Neutrophil (primary cell): ENCODE measurements at regions not wholly inside any gene's neighbourhood (a gene's known extent, or its start where the extent isn't known, plus 50 kb on each side); places are given as distances from the start of the nearest gene placed in this dataset.

ENCODE experiments used
- H3K27ac ChIP-seq: fragments of 200-600 bp; sonication (generic); 2 replicates; pipeline ENCODE4 v1.5.1; 2016; ENCODE audit warnings: mild to moderate bottlenecking, moderate library complexity
- H3K27me3 ChIP-seq: fragments of 200-600 bp; sonication (generic); 2 replicates; pipeline ENCODE4 v1.6.0; 2016; ENCODE audit warnings: mild to moderate bottlenecking
- H3K36me3 ChIP-seq: fragments of 200-600 bp; sonication (generic); 2 replicates; pipeline ENCODE4 v1.5.1; 2017
- H3K4me1 ChIP-seq, 2 experiments: fragments of 200-600 bp in 1 of 2; sonication (generic) in 1 of 2; 1 replicate in 1 of 2; 2 replicates in 1 of 2; pipeline versions ENCODE4 v1.5.1 to v1.6.1; 2013 to 2016; ENCODE audit warnings: low read depth in 1 of 2, low read length in 1 of 2, mild to moderate bottlenecking in 1 of 2, moderate library complexity in 1 of 2; ENCODE audit not compliant: control insufficient read depth in 1 of 2, insufficient read depth in 1 of 2
- H3K4me3 ChIP-seq, 2 experiments: fragments of 200-600 bp in 1 of 2; sonication (generic) in 1 of 2; 1 replicate in 1 of 2; 2 replicates in 1 of 2; pipeline ENCODE4 v1.5.1; 2013 to 2016; ENCODE audit warnings: low read depth in 1 of 2, low read length in 1 of 2, mild to moderate bottlenecking in 1 of 2, moderate library complexity in 1 of 2
- H3K9me3 ChIP-seq: fragments of 200-600 bp; sonication (generic); 2 replicates; pipeline ENCODE4 v1.5.1; 2016
- TF ChIP-seq, protein P1 (sequence below): fragments of 200-600 bp; sonication (generic); IDR thresholded peaks from 2 replicates; pipeline ENCODE4 v1.5.1; 2016; ENCODE audit warnings: antibody characterized with exemption

DNA sequence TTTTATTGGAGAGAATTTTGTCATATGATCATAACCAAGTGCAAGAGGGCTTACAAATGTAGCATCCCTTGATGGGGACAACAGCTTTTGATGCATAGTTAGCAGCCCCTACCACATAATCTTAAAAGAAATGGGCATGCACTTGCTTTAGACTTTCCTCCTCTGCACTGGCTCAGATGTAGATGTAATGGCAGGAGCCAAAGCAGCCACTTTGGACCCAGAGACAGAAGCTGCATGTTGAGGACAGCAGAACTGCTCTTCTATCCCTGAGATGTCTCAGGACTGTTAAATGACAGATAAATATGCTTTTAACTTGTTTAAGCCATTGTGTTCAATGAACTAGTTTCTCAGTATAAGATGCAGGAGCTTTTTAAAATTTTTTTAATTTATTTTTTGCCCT is 450.7 kb downstream of the TYW1 start:
- Histone ChIP-seq H3K9me3 (no peaks in the 10 kb centered on the region), H3K36me3 (no peaks in the 10 kb centered on the region), H3K27ac (no peak overlapping the region), H3K27me3 (no peaks in the 10 kb centered on the region), H3K4me1 (no peaks in the 10 kb centered on the region), H3K4me3 (no peak overlapping the region)
- TF ChIP-seq, protein P1, sequence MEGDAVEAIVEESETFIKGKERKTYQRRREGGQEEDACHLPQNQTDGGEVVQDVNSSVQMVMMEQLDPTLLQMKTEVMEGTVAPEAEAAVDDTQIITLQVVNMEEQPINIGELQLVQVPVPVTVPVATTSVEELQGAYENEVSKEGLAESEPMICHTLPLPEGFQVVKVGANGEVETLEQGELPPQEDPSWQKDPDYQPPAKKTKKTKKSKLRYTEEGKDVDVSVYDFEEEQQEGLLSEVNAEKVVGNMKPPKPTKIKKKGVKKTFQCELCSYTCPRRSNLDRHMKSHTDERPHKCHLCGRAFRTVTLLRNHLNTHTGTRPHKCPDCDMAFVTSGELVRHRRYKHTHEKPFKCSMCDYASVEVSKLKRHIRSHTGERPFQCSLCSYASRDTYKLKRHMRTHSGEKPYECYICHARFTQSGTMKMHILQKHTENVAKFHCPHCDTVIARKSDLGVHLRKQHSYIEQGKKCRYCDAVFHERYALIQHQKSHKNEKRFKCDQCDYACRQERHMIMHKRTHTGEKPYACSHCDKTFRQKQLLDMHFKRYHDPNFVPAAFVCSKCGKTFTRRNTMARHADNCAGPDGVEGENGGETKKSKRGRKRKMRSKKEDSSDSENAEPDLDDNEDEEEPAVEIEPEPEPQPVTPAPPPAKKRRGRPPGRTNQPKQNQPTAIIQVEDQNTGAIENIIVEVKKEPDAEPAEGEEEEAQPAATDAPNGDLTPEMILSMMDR, result no peak

DNA sequence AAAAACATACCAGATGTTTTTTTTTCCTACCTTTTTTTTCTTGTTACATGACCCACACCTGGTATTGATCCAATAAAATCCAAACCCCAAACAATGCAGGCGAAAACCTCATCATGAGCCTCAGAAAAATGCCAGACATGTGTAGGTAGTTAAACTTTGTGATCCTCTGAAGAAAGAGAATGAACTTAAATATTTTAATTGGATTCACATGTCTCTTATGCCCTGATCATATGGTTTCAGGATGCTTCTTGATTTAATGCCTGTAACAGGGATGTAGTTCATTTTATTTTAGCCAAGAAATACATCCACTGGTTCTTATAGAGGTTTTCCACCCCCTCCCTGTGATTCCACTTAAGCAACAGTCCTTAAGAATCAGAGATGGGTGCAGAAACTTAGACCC is 451.6 kb downstream of the TYW1 start:
- TF ChIP-seq, protein P1, result no peak
- Histone ChIP-seq H3K4me3 (no peak overlapping the region), H3K9me3 (no peaks in the 10 kb centered on the region), H3K27ac (no peak overlapping the region), H3K4me1 (no peaks in the 10 kb centered on the region), H3K27me3 (peaks cover under 1% of the 10 kb centered on the region), H3K36me3 (no peaks in the 10 kb centered on the region)

DNA sequence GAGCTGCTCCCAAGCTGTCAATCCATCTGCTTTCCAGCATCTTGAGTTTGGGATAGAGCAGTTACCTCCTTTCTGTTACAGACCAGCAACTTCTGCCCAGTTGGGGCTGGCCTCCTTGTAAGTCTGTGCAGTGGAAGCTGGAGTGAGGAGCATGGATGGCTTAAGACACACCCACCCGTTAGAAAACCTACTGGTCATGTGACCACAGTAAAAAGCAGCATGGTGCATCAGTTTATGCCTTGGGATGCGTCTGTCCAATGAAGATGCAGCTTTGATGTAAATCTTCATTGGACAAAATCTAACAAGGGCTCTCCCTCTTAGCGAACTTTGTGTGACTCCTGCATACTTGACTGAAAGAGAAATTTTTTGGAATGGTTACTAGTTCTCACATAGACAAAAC is 453.5 kb downstream of the TYW1 start:
- peaks cover 14% of the 10 kb centered on the region for H3K27me3 ChIP-seq
- H3K36me3 ChIP-seq, result no peaks in the 10 kb centered on the region
- no peaks in the 10 kb centered on the region for H3K9me3 ChIP-seq
- TF ChIP-seq, protein P1, result no peak
- H3K4me1 ChIP-seq, result no peaks in the 10 kb centered on the region
- no peak overlapping the region for H3K27ac ChIP-seq
- no peak overlapping the region for H3K4me3 ChIP-seq

DNA sequence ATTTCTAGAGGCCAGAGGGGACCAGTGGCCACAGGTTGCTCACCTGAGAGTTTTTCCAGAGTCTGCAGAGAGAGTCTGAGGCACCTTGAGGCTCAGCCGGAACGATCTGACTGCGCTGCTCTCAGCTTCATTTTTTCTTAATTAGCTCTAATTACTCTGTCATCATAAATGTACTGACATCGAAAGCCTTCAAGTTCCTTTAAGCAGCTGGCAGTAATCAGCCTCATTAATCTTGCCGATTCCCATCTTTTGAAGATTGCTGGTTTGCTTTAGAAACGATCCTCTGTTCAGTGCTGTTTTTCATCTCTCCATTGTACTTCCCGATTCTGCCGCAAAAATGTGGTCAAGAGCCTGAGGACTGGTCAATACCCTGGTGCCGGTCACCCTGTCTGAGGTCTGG is 454.7 kb downstream of the TYW1 start:
- Histone ChIP-seq H3K27ac (no peak overlapping the region), H3K4me3 (no peak overlapping the region), H3K27me3 (peaks cover 14% of the 10 kb centered on the region), H3K4me1 (no peaks in the 10 kb centered on the region), H3K9me3 (no peaks in the 10 kb centered on the region), H3K36me3 (no peaks in the 10 kb centered on the region)
- TF ChIP-seq, protein P1, result no peak

DNA sequence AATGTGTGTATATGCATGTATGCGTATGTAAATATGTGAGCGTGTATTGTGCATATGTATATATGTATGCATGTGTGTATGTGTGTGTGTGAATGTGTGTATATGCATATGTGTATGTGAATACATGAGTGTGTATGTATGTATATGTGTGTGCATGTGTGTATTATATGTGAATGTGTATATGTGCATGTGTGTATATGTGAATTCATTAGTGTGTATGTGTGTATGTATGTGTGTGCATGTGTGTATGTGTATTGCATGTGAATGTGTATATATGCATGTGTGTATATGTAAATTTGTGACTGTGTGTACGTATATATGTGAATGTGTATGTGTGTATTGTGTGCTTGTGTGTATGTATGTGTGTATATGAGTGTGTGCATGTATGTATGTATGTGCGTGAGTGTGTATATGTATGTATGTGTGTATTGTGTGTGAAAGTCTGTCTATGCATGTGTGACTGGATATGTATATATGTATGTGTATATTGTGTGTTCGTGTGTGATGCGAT is 455.9 kb downstream of the TYW1 start:
- TF ChIP-seq, protein P1, result no peak
- no peaks in the 10 kb centered on the region for H3K9me3 ChIP-seq

More for the DNA sequence above, 455.9 kb downstream of the TYW1 start:
- H3K36me3 ChIP-seq, result no peaks in the 10 kb centered on the region
- H3K27ac ChIP-seq, result no peak overlapping the region
- H3K27me3 ChIP-seq, result peaks cover 14% of the 10 kb centered on the region
- H3K4me3 ChIP-seq, result no peak overlapping the region
- no peaks in the 10 kb centered on the region for H3K4me1 ChIP-seq
